ENCODE measurements at regions not wholly inside any gene's neighbourhood (a gene's known extent, or its start where the extent isn't known, plus 50 kb on each side); places are given as distances from the start of the nearest gene placed in this dataset.
"Not testable (repeated sequence)": the region's sequence is repeated elsewhere in the genome, so short reads cannot be mapped to it uniquely, and the experiment has no call there.

- no peak for DNase-seq
Measured at GRCh38 chr9:1115370-1115769, 65.2 kb downstream of the DMRT2 start.

- no peak for DNase-seq
Measured at GRCh38 chr9:1117439-1117838, 67.3 kb downstream of the DMRT2 start.

- no peak for DNase-seq
Measured at GRCh38 chr9:1120500-1121165, 70.5 kb downstream of the DMRT2 start.

GRCh38 chr9:1125741-1126140 lies 75.6 kb downstream of the DMRT2 start:
- DNase-seq: no peak

- no peak for DNase-seq
Measured at GRCh38 chr9:1128046-1128445, 77.9 kb downstream of the DMRT2 start.

GRCh38 chr9:1129382-1129781 lies 79.2 kb downstream of the DMRT2 start:
- DNase-seq: no peak

- no peak for DNase-seq
Measured at GRCh38 chr9:1140057-1140456, 89.9 kb downstream of the DMRT2 start.

- DNase-seq: no peak
Measured at GRCh38 chr9:1151691-1152090, 101.5 kb downstream of the DMRT2 start.

- DNase-seq: no peak
Measured at GRCh38 chr9:1152171-1152570, 102.0 kb downstream of the DMRT2 start.

- DNase-seq: no peak
Measured at GRCh38 chr9:1154739-1155138, 104.6 kb downstream of the DMRT2 start.

GRCh38 chr9:1155602-1156001 lies 105.4 kb downstream of the DMRT2 start:
- no peak for DNase-seq

- DNase-seq: no peak
Measured at GRCh38 chr9:1156794-1157550, 106.8 kb downstream of the DMRT2 start.

GRCh38 chr9:1157836-1158235 lies 107.7 kb downstream of the DMRT2 start:
- DNase-seq: no peak

- DNase-seq: no peak
Measured at GRCh38 chr9:1170918-1171317, 120.8 kb downstream of the DMRT2 start.

- no peak for DNase-seq
Measured at GRCh38 chr9:1171546-1171945, 121.4 kb downstream of the DMRT2 start.

GRCh38 chr9:1173211-1173610 lies 123.1 kb downstream of the DMRT2 start:
- DNase-seq: no peak

GRCh38 chr9:1173993-1174392 lies 123.8 kb downstream of the DMRT2 start:
- DNase-seq: no peak

- no peak for DNase-seq
Measured at GRCh38 chr9:1179366-1179765, 129.2 kb downstream of the DMRT2 start.

- no peak for DNase-seq
Measured at GRCh38 chr9:1184146-1184545, 134.0 kb downstream of the DMRT2 start.

GRCh38 chr9:1187137-1187536 lies 137.0 kb downstream of the DMRT2 start:
- not testable (repeated sequence) for DNase-seq

GRCh38 chr9:1195636-1196035 lies 145.5 kb downstream of the DMRT2 start:
- DNase-seq: not testable (repeated sequence)

- no peak for DNase-seq
Measured at GRCh38 chr9:1198085-1198484, 147.9 kb downstream of the DMRT2 start.

GRCh38 chr9:1200847-1201251 lies 150.7 kb downstream of the DMRT2 start:
- no peak for DNase-seq

- no peak for DNase-seq
Measured at GRCh38 chr9:1201262-1201661, 151.1 kb downstream of the DMRT2 start.

- DNase-seq: no peak
Measured at GRCh38 chr9:1201901-1202300, 151.7 kb downstream of the DMRT2 start.

Measured in SHP77 treated with DMSO at 0.1 percent for 48 hours (cell line).